GM23338 (cell line): ENCODE measurements at regions not wholly inside any gene's neighbourhood (a gene's known extent, or its start where the extent isn't known, plus 50 kb on each side); places are given as distances from the start of the nearest gene placed in this dataset.
"Not testable (repeated sequence)": the region's sequence is repeated elsewhere in the genome, so short reads cannot be mapped to it uniquely, and the experiment has no call there.

Source experiments
- ATAC-seq: fragments of 200-7000 bp; cut with Tn5 transposase; 3 replicates; pipeline ENCODE4 v1.9.1; 2020
- DNase-seq: peaks from one replicate; pipeline ENCODE4 v3.0.0-alpha.2; 2015; ENCODE audit warnings: low spot score
- H2AFZ ChIP-seq: fragments of 200-600 bp; sonication (generic); 2 replicates; pipeline ENCODE4 v1.8.0; 2016; ENCODE audit warnings: antibody characterized with exemption, mild to moderate bottlenecking, moderate library complexity
- H3F3A ChIP-seq: fragments of 200-600 bp; sonication (generic); replicated peaks from 2 replicates; pipeline ENCODE4 v1.8.0; 2017; ENCODE audit warnings: antibody characterized with exemption, mixed run types, low read depth
- H3K27ac ChIP-seq: fragments of 200-600 bp; sonication (generic); 2 replicates; pipeline ENCODE4 v1.6.1; 2016; ENCODE audit warnings: low read depth
- H3K27me3 ChIP-seq: fragments of 200-600 bp; sonication (generic); 2 replicates; pipeline ENCODE4 v1.8.0; 2016; ENCODE audit warnings: mild to moderate bottlenecking, mixed run types, moderate library complexity; ENCODE audit not compliant: insufficient read depth
- H3K36me3 ChIP-seq: fragments of 200-600 bp; sonication (generic); 2 replicates; pipeline ENCODE4 v1.8.0; 2016; ENCODE audit warnings: mild to moderate bottlenecking; ENCODE audit not compliant: insufficient read depth
- H3K4me1 ChIP-seq: fragments of 200-600 bp; sonication (generic); 2 replicates; pipeline ENCODE4 v1.8.0; 2016; ENCODE audit warnings: mild to moderate bottlenecking, moderate library complexity; ENCODE audit not compliant: insufficient read depth
- H3K4me2 ChIP-seq: fragments of 200-600 bp; sonication (generic); 2 replicates; pipeline ENCODE4 v1.7.1; 2017; ENCODE audit warnings: mixed run types
- H3K4me3 ChIP-seq: fragments of 200-600 bp; sonication (generic); 2 replicates; pipeline ENCODE4 v1.6.1; 2016; ENCODE audit warnings: mixed run types
- H3K79me2 ChIP-seq: fragments of 200-600 bp; sonication (generic); replicated peaks from 2 replicates; pipeline ENCODE4 v1.8.0; 2017; ENCODE audit warnings: mild to moderate bottlenecking; ENCODE audit not compliant: insufficient read depth
- H3K9me2 ChIP-seq: fragments of 200-600 bp; sonication (generic); 2 replicates; pipeline ENCODE4 v1.8.0; 2017; ENCODE audit not compliant: insufficient read depth
- H4K20me1 ChIP-seq: fragments of 200-600 bp; sonication (generic); replicated peaks from 2 replicates; pipeline ENCODE4 v1.8.0; 2017; ENCODE audit warnings: mild to moderate bottlenecking; ENCODE audit not compliant: insufficient read depth
- H3K27ac Mint-ChIP-seq: 2 replicates; pipeline ENCODE4 v1.8.0; 2020; ENCODE audit warnings: inconsistent platforms, mild to moderate bottlenecking, moderate library complexity, mixed read lengths
- H3K27me3 Mint-ChIP-seq: 3 replicates; pipeline ENCODE4 v1.8.0; 2022; ENCODE audit warnings: low read depth, mild to moderate bottlenecking, moderate library complexity, mixed read lengths, inconsistent platforms; ENCODE audit not compliant: insufficient read depth, poor library complexity
- H3K36me3 Mint-ChIP-seq: 3 replicates; pipeline ENCODE4 v1.8.0; 2021; ENCODE audit warnings: low read depth, mild to moderate bottlenecking, inconsistent platforms, moderate library complexity, mixed read lengths
- H3K4me1 Mint-ChIP-seq: 3 replicates; pipeline ENCODE4 v1.8.0; 2020; ENCODE audit warnings: mild to moderate bottlenecking, inconsistent platforms, mixed read lengths
- H3K4me3 Mint-ChIP-seq: 3 replicates; pipeline ENCODE4 v1.8.0; 2021; ENCODE audit warnings: moderate library complexity, mild to moderate bottlenecking, inconsistent platforms, mixed read lengths
- H3K9me3 Mint-ChIP-seq: 3 replicates; pipeline ENCODE4 v1.8.0; 2020; ENCODE audit warnings: moderate library complexity, mild to moderate bottlenecking, inconsistent platforms, mixed read lengths

- not testable (repeated sequence) for H3K27ac ChIP-seq, H3K36me3 ChIP-seq, H3K79me2 ChIP-seq, H3K36me3 Mint-ChIP-seq, H3F3A ChIP-seq, H2AFZ ChIP-seq, H3K27me3 ChIP-seq, H3K4me1 Mint-ChIP-seq, H4K20me1 ChIP-seq, H3K27ac Mint-ChIP-seq, H3K27me3 Mint-ChIP-seq, H3K9me2 ChIP-seq, ATAC-seq, DNase-seq, H3K4me1 ChIP-seq, H3K4me2 ChIP-seq, H3K4me3 ChIP-seq, H3K4me3 Mint-ChIP-seq
- H3K9me3 Mint-ChIP-seq: peaks cover 14% of the 10 kb centered on the region
Measured at GRCh38 chr14:19052977-19053376, 85.7 kb downstream of the POTEM start.

- not testable (repeated sequence) for H3K27ac ChIP-seq, H3K4me1 Mint-ChIP-seq, H3K27me3 ChIP-seq, H3F3A ChIP-seq, H3K27ac Mint-ChIP-seq, H3K4me1 ChIP-seq, H3K79me2 ChIP-seq, H3K27me3 Mint-ChIP-seq, H2AFZ ChIP-seq, H3K36me3 Mint-ChIP-seq, H3K4me3 Mint-ChIP-seq, H3K4me3 ChIP-seq, H3K36me3 ChIP-seq, H4K20me1 ChIP-seq, H3K9me2 ChIP-seq, H3K4me2 ChIP-seq, DNase-seq, ATAC-seq
- H3K9me3 Mint-ChIP-seq: peaks cover 14% of the 10 kb centered on the region
Measured at GRCh38 chr14:19053426-19054050, 86.3 kb downstream of the POTEM start.

GRCh38 chr14:19054108-19054721, 87.0 kb downstream of the POTEM start:
- not testable (repeated sequence) for H3K27ac Mint-ChIP-seq, H3K27ac ChIP-seq, H3K36me3 Mint-ChIP-seq, H3K4me3 ChIP-seq, H3K4me1 ChIP-seq, H3F3A ChIP-seq, H3K36me3 ChIP-seq, DNase-seq, H3K9me2 ChIP-seq, H3K27me3 ChIP-seq, H4K20me1 ChIP-seq, H2AFZ ChIP-seq, H3K4me2 ChIP-seq, H3K4me1 Mint-ChIP-seq, H3K27me3 Mint-ChIP-seq, H3K79me2 ChIP-seq, H3K4me3 Mint-ChIP-seq, ATAC-seq
- H3K9me3 Mint-ChIP-seq: peaks cover 13% of the 10 kb centered on the region

DNA sequence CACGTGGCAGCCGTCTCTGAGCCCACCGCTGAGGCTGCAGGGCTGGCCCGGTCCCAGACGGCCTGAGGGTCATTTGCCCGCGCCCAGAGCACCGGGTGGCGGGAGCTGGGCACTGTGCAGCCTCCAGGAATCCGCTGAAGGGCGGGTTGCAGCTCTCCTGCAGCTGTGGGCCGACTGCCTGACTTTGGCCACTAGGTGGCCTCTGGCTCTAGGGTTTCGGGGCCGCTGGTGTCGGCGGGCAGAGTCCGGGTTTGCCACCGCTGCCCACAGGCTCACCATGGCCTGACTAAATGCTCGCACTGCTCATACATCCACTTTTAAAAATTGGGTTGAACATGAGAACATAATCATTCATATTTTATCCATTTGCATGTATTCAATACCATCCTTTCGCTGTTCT, 87.7 kb downstream of the POTEM start:
- not testable (repeated sequence) for H3K4me1 Mint-ChIP-seq, H3K36me3 Mint-ChIP-seq, H3K27me3 ChIP-seq, H3K4me3 ChIP-seq, H3K79me2 ChIP-seq, H3K4me1 ChIP-seq, H3K27ac Mint-ChIP-seq, DNase-seq, H3K27ac ChIP-seq, H3K4me2 ChIP-seq, H3K27me3 Mint-ChIP-seq, H4K20me1 ChIP-seq, H2AFZ ChIP-seq, ATAC-seq, H3F3A ChIP-seq, H3K36me3 ChIP-seq, H3K9me2 ChIP-seq, H3K4me3 Mint-ChIP-seq
- peaks cover 13% of the 10 kb centered on the region for H3K9me3 Mint-ChIP-seq

DNA sequence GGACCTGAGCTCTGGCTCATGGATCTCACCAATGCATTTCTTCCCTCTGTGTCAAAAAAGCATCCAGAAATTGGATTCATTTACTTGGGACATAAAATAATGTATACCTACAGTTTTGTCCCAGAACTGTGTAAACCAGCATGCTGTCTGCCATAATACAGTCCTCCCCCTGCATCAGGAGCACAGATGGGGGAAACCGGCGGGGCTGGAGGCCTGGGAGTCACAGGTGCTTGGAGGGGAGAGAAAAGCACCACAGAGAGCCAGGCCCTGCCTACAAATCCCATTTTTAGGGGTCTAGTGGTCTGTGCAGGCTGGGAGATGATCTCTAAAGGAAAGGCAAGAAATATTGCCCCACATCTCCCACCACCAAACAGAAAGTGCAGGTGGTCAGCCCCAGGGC, 91.8 kb downstream of the POTEM start:
- not testable (repeated sequence) for H3K4me1 Mint-ChIP-seq, H3K79me2 ChIP-seq, H3K36me3 ChIP-seq, H3F3A ChIP-seq, H2AFZ ChIP-seq, H3K27ac Mint-ChIP-seq, H3K4me3 Mint-ChIP-seq, H3K4me3 ChIP-seq, H3K9me2 ChIP-seq, H3K4me2 ChIP-seq, H3K27me3 Mint-ChIP-seq, H3K36me3 Mint-ChIP-seq, H4K20me1 ChIP-seq, H3K27ac ChIP-seq, H3K4me1 ChIP-seq, H3K27me3 ChIP-seq, DNase-seq, ATAC-seq
- H3K9me3 Mint-ChIP-seq: peaks cover 16% of the 10 kb centered on the region

DNA sequence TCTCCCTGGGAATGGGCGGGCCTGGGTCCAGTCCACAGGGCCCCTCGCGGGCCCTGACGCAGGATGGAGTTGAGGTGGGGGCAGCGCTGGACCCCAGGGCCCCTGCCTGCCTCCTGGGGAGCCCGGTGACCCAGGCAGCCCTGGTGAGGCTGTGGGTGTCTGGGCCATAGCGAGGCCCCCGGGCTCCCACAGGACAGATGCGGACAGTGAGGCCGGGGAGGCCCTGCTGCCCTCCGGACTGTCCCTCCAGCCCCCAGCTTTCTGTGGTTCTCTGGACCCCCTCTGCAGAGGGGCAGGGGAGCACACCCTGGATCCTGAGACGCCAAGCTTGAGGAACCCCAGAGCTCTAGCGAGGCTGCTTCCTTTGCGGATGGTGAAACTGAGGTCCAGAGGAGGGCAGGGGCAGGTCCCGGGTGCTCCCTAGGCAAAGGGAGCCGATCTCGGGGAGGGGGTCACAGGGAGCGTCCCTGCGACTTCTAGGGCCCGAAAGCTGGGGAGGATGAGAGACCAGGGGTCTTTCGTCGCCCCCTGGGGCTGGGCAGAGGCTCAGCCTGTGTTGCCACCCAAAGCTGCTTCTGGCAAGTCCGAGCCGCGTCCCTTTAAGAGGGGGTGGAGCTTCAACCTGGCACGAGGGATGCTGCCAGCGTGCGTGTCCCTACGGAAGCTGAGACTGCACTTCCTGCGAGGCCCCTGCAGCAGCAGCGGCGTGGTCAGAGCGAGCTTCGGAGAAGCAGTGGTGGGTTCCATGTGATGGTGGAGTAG, 94.6 kb downstream of the POTEM start:
- not testable (repeated sequence) for ATAC-seq, H3K4me1 Mint-ChIP-seq
- peaks cover 10% of the 10 kb centered on the region for H3K9me3 Mint-ChIP-seq

More for the DNA sequence above, 94.6 kb downstream of the POTEM start:
- H3K27me3 ChIP-seq, H3K36me3 Mint-ChIP-seq, H3K27ac ChIP-seq, H3K79me2 ChIP-seq, H2AFZ ChIP-seq, H3K4me3 Mint-ChIP-seq, H3K4me1 ChIP-seq, DNase-seq, H3K4me2 ChIP-seq, H3K36me3 ChIP-seq, H3F3A ChIP-seq, H3K9me2 ChIP-seq, H3K27me3 Mint-ChIP-seq, H4K20me1 ChIP-seq, H3K4me3 ChIP-seq, H3K27ac Mint-ChIP-seq: not testable (repeated sequence)
